ENCODE measurements at regions not wholly inside any gene's neighbourhood (a gene's known extent, or its start where the extent isn't known, plus 50 kb on each side); places are given as distances from the start of the nearest gene placed in this dataset.

- no peak overlapping the region for H3K27ac ChIP-seq (ENCODE audit: low read depth, low read length, severe bottlenecking)
- WGBS, 2 experiments (ENCODE audit: insufficient coverage in 2 of 2) = 100% methylated on average over 1 of the region's 2 CpGs
- H3K9me3 ChIP-seq (ENCODE audit: control insufficient read depth, low read length) = peaks cover 5% of the 10 kb centered on the region
- no peaks in the 10 kb centered on the region for H3K4me1 ChIP-seq (ENCODE audit: control insufficient read depth, insufficient read depth, low read length, poor library complexity, severe bottlenecking)
- H3K4me3 ChIP-seq (ENCODE audit: extremely low read depth, insufficient read depth, low read length, poor library complexity, severe bottlenecking) = no peak overlapping the region
- H3K36me3 ChIP-seq (ENCODE audit: control insufficient read depth, insufficient read depth, low read length) = no peaks in the 10 kb centered on the region
These were observed 206.6 kb upstream of the HS3ST1 start for GRCh38 chr4:11635342-11635741.

GRCh38 chr4:11634283-11634682 lies 205.6 kb upstream of the HS3ST1 start:
- no peak overlapping the region for H3K27ac ChIP-seq (ENCODE audit: low read depth, low read length, severe bottlenecking)
- peaks cover 1% of the 10 kb centered on the region for H3K9me3 ChIP-seq (ENCODE audit: control insufficient read depth, low read length)
- H3K4me3 ChIP-seq (ENCODE audit: extremely low read depth, insufficient read depth, low read length, poor library complexity, severe bottlenecking) = no peak overlapping the region
- H3K36me3 ChIP-seq (ENCODE audit: control insufficient read depth, insufficient read depth, low read length) = no peaks in the 10 kb centered on the region
- H3K4me1 ChIP-seq (ENCODE audit: control insufficient read depth, insufficient read depth, low read length, poor library complexity, severe bottlenecking) = no peaks in the 10 kb centered on the region
- WGBS, 2 experiments (ENCODE audit: insufficient coverage in 2 of 2) = 100% methylated on average over 1 of the region's 2 CpGs; no CpG with 5 or more reads in 1 of the 2 experiments

- Histone ChIP-seq H3K36me3 (ENCODE audit: control insufficient read depth, insufficient read depth, low read length) (no peaks in the 10 kb centered on the region), H3K27ac (ENCODE audit: low read depth, low read length, severe bottlenecking) (no peak overlapping the region), H3K9me3 (ENCODE audit: control insufficient read depth, low read length) (no peaks in the 10 kb centered on the region), H3K4me1 (ENCODE audit: control insufficient read depth, insufficient read depth, low read length, poor library complexity, severe bottlenecking) (no peaks in the 10 kb centered on the region), H3K4me3 (ENCODE audit: extremely low read depth, insufficient read depth, low read length, poor library complexity, severe bottlenecking) (no peak overlapping the region)
- WGBS, 2 experiments (ENCODE audit: insufficient coverage in 2 of 2) = 62 to 82% methylated on average over 1 to 2 of the region's 4 CpGs
These were observed 204.7 kb upstream of the HS3ST1 start for GRCh38 chr4:11633430-11633829.

- WGBS, 2 experiments (ENCODE audit: insufficient coverage in 2 of 2) = 83 to 92% methylated on average over 5 of the region's 6 CpGs
- H3K4me3 ChIP-seq (ENCODE audit: extremely low read depth, insufficient read depth, low read length, poor library complexity, severe bottlenecking) = no peak overlapping the region
- no peaks in the 10 kb centered on the region for H3K4me1 ChIP-seq (ENCODE audit: control insufficient read depth, insufficient read depth, low read length, poor library complexity, severe bottlenecking)
- H3K36me3 ChIP-seq (ENCODE audit: control insufficient read depth, insufficient read depth, low read length) = no peaks in the 10 kb centered on the region
- no peaks in the 10 kb centered on the region for H3K9me3 ChIP-seq (ENCODE audit: control insufficient read depth, low read length)
- no peak overlapping the region for H3K27ac ChIP-seq (ENCODE audit: low read depth, low read length, severe bottlenecking)
These were observed 203.8 kb upstream of the HS3ST1 start for GRCh38 chr4:11632483-11632882.

- Histone ChIP-seq H3K4me1 (ENCODE audit: control insufficient read depth, insufficient read depth, low read length, poor library complexity, severe bottlenecking) (no peaks in the 10 kb centered on the region), H3K9me3 (ENCODE audit: control insufficient read depth, low read length) (no peaks in the 10 kb centered on the region), H3K36me3 (ENCODE audit: control insufficient read depth, insufficient read depth, low read length) (no peaks in the 10 kb centered on the region), H3K27ac (ENCODE audit: low read depth, low read length, severe bottlenecking) (no peak overlapping the region), H3K4me3 (ENCODE audit: extremely low read depth, insufficient read depth, low read length, poor library complexity, severe bottlenecking) (no peak overlapping the region)
- WGBS, 2 experiments (ENCODE audit: insufficient coverage in 2 of 2) = 73 to 83% methylated on average over 1 of the region's 4 CpGs
These were observed 203.3 kb upstream of the HS3ST1 start for GRCh38 chr4:11632025-11632424.

- WGBS, 2 experiments (ENCODE audit: insufficient coverage in 2 of 2) = 100% methylated on average over 1 of the region's 2 CpGs; no CpG with 5 or more reads in 1 of the 2 experiments
- Histone ChIP-seq H3K4me3 (ENCODE audit: extremely low read depth, insufficient read depth, low read length, poor library complexity, severe bottlenecking) (no peak overlapping the region), H3K4me1 (ENCODE audit: control insufficient read depth, insufficient read depth, low read length, poor library complexity, severe bottlenecking) (no peaks in the 10 kb centered on the region), H3K9me3 (ENCODE audit: control insufficient read depth, low read length) (no peaks in the 10 kb centered on the region), H3K27ac (ENCODE audit: low read depth, low read length, severe bottlenecking) (no peak overlapping the region), H3K36me3 (ENCODE audit: control insufficient read depth, insufficient read depth, low read length) (no peaks in the 10 kb centered on the region)
These were observed 202.7 kb upstream of the HS3ST1 start for GRCh38 chr4:11631416-11631815.

GRCh38 chr4:11628093-11628725 lies 199.5 kb upstream of the HS3ST1 start:
- H3K27ac ChIP-seq (ENCODE audit: low read depth, low read length, severe bottlenecking) = no peak overlapping the region
- no peak overlapping the region for H3K4me3 ChIP-seq (ENCODE audit: extremely low read depth, insufficient read depth, low read length, poor library complexity, severe bottlenecking)

GRCh38 chr4:11626066-11626465 lies 197.4 kb upstream of the HS3ST1 start:
- H3K4me3 ChIP-seq (ENCODE audit: extremely low read depth, insufficient read depth, low read length, poor library complexity, severe bottlenecking) = no peak overlapping the region
- WGBS, 2 experiments (ENCODE audit: insufficient coverage in 2 of 2) = 100% methylated on average over 1 of the region's 4 CpGs
- H3K27ac ChIP-seq (ENCODE audit: low read depth, low read length, severe bottlenecking) = no peak overlapping the region
- no peaks in the 10 kb centered on the region for H3K36me3 ChIP-seq (ENCODE audit: control insufficient read depth, insufficient read depth, low read length)
- H3K4me1 ChIP-seq (ENCODE audit: control insufficient read depth, insufficient read depth, low read length, poor library complexity, severe bottlenecking) = no peaks in the 10 kb centered on the region
- no peaks in the 10 kb centered on the region for H3K9me3 ChIP-seq (ENCODE audit: control insufficient read depth, low read length)

More at GRCh38 chr4:11628093-11628725, 199.5 kb upstream of the HS3ST1 start:
- Histone ChIP-seq H3K9me3 (ENCODE audit: control insufficient read depth, low read length) (no peaks in the 10 kb centered on the region), H3K36me3 (ENCODE audit: control insufficient read depth, insufficient read depth, low read length) (no peaks in the 10 kb centered on the region), H3K4me1 (ENCODE audit: control insufficient read depth, insufficient read depth, low read length, poor library complexity, severe bottlenecking) (no peaks in the 10 kb centered on the region)

GRCh38 chr4:11625211-11625610 lies 196.5 kb upstream of the HS3ST1 start:
- H3K36me3 ChIP-seq (ENCODE audit: control insufficient read depth, insufficient read depth, low read length) = no peaks in the 10 kb centered on the region
- WGBS, 2 experiments (ENCODE audit: insufficient coverage in 2 of 2) = 80 to 87% methylated on average over 6 to 7 of the region's 7 CpGs

GRCh38 chr4:11624370-11624769 lies 195.7 kb upstream of the HS3ST1 start:
- H3K4me3 ChIP-seq (ENCODE audit: extremely low read depth, insufficient read depth, low read length, poor library complexity, severe bottlenecking) = no peak overlapping the region
- no peaks in the 10 kb centered on the region for H3K36me3 ChIP-seq (ENCODE audit: control insufficient read depth, insufficient read depth, low read length)
- no peaks in the 10 kb centered on the region for H3K9me3 ChIP-seq (ENCODE audit: control insufficient read depth, low read length)
- H3K4me1 ChIP-seq (ENCODE audit: control insufficient read depth, insufficient read depth, low read length, poor library complexity, severe bottlenecking) = no peaks in the 10 kb centered on the region
- no peak overlapping the region for H3K27ac ChIP-seq (ENCODE audit: low read depth, low read length, severe bottlenecking)
- WGBS, 2 experiments (ENCODE audit: insufficient coverage in 2 of 2) = 0 to 100% methylated on average over 1 of the region's 2 CpGs

More at GRCh38 chr4:11625211-11625610, 196.5 kb upstream of the HS3ST1 start:
- Histone ChIP-seq H3K9me3 (ENCODE audit: control insufficient read depth, low read length) (no peaks in the 10 kb centered on the region), H3K4me3 (ENCODE audit: extremely low read depth, insufficient read depth, low read length, poor library complexity, severe bottlenecking) (no peak overlapping the region), H3K4me1 (ENCODE audit: control insufficient read depth, insufficient read depth, low read length, poor library complexity, severe bottlenecking) (no peaks in the 10 kb centered on the region), H3K27ac (ENCODE audit: low read depth, low read length, severe bottlenecking) (no peak overlapping the region)

GRCh38 chr4:11623726-11624037 lies 195.0 kb upstream of the HS3ST1 start:
- Histone ChIP-seq H3K4me1 (ENCODE audit: control insufficient read depth, insufficient read depth, low read length, poor library complexity, severe bottlenecking) (no peaks in the 10 kb centered on the region), H3K27ac (ENCODE audit: low read depth, low read length, severe bottlenecking) (no peak overlapping the region), H3K4me3 (ENCODE audit: extremely low read depth, insufficient read depth, low read length, poor library complexity, severe bottlenecking) (no peak overlapping the region), H3K9me3 (ENCODE audit: control insufficient read depth, low read length) (no peaks in the 10 kb centered on the region), H3K36me3 (ENCODE audit: control insufficient read depth, insufficient read depth, low read length) (no peaks in the 10 kb centered on the region)
- WGBS, 2 experiments (ENCODE audit: insufficient coverage in 2 of 2) = no CpG with 5 or more reads among the region's 1 CpG
